Activated T-helper 1 cell treated with anti-CD3 and anti-CD28 coated beads, Interleukin-12 subunit alpha, Interleukin-12 subunit beta, Interleukin-2, Interleukin-4 antibody, amounts not matched to agents 30 ng/mL and 10 ng/mL and 1 ng/mL, durations not matched to agents 14 hours and 24 hours and 36 hours (primary cell): ENCODE measurements at regions not wholly inside any gene's neighbourhood (a gene's known extent, or its start where the extent isn't known, plus 50 kb on each side); places are given as distances from the start of the nearest gene placed in this dataset.
"Not testable (repeated sequence)": the region's sequence is repeated elsewhere in the genome, so short reads cannot be mapped to it uniquely, and the experiment has no call there.

Source experiments
- DNase-seq: peaks from one replicate; pipeline ENCODE4 v3.0.0; 2021; ENCODE audit warnings: low spot score
- H3K27ac Mint-ChIP-seq: one replicate; pipeline ENCODE4 v1.8.0; 2021; ENCODE audit warnings: mild to moderate bottlenecking, mixed read lengths
- H3K27me3 Mint-ChIP-seq: one replicate; pipeline ENCODE4 v1.8.0; 2022; ENCODE audit warnings: mild to moderate bottlenecking, moderate library complexity, mixed read lengths; ENCODE audit not compliant: insufficient read depth
- H3K36me3 Mint-ChIP-seq: one replicate; pipeline ENCODE4 v1.8.0; 2021; ENCODE audit warnings: low read depth, mixed read lengths
- H3K4me1 Mint-ChIP-seq: one replicate; pipeline ENCODE4 v1.8.0; 2021; ENCODE audit warnings: low read depth, mixed read lengths
- H3K4me3 Mint-ChIP-seq: one replicate; pipeline ENCODE4 v1.8.0; 2021; ENCODE audit warnings: mild to moderate bottlenecking, moderate library complexity, mixed read lengths
- H3K9me3 Mint-ChIP-seq: one replicate; pipeline ENCODE4 v1.8.0; 2021; ENCODE audit warnings: mixed read lengths
- intact Hi-C: fragments of 100-400 bp; cut with micrococcal nuclease; formaldehyde crosslinking; loops from one replicate; pipeline ENCODE4 v1.15.1; 2024

DNA sequence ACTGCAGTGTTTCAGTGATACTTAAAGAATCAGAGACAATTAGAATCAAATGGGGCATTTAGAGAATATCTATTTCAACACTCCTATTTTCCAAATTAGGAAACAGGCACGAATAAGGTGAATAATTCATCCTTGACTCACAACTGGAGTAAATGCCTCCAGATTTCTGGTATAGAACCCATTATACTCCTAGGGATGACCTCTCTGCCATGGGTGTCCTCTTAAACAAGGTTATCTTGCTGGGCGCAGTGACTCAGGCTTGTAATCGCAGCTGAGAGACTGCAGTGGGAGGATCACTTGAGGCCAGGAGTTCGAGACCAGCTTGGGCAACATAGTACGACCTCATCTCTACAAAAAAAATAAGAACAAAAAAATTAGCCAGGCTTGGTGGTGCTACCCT is 139.8 kb upstream of the ELAC2 start:
- no peak overlapping the region for H3K27ac Mint-ChIP-seq
- no peaks in the 10 kb centered on the region for H3K4me1 Mint-ChIP-seq
- intact Hi-C loops = no loop called here
- H3K9me3 Mint-ChIP-seq = no peaks in the 10 kb centered on the region
- no peaks in the 10 kb centered on the region for H3K36me3 Mint-ChIP-seq
- no peak overlapping the region for H3K4me3 Mint-ChIP-seq
- no peaks in the 10 kb centered on the region for H3K27me3 Mint-ChIP-seq
- no peak for DNase-seq

DNA sequence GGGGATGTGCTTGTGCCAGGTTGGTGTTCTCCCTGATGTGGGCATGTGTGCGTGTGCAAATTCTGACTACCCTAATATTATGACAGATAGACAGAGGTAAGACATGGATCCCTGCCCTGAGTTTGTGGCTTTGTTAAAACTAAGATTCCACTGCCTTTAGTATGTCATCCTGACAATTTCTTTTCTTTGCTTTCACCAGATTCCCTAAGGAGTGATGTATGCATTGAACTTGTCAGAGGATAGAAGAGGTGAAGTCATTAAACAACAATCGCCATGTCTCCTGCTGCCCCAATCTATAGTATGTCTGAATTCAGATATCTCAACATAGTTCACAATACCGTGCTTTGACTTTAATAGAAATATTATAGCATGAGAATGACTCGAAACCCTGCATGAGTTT is 137.1 kb upstream of the ELAC2 start:
- intact Hi-C loops = no loop called here
- H3K4me3 Mint-ChIP-seq = no peak overlapping the region
- no peaks in the 10 kb centered on the region for H3K36me3 Mint-ChIP-seq
- no peaks in the 10 kb centered on the region for H3K9me3 Mint-ChIP-seq
- no peaks in the 10 kb centered on the region for H3K27me3 Mint-ChIP-seq
- H3K27ac Mint-ChIP-seq = no peak overlapping the region
- DNase-seq = no peak
- H3K4me1 Mint-ChIP-seq = no peaks in the 10 kb centered on the region

DNA sequence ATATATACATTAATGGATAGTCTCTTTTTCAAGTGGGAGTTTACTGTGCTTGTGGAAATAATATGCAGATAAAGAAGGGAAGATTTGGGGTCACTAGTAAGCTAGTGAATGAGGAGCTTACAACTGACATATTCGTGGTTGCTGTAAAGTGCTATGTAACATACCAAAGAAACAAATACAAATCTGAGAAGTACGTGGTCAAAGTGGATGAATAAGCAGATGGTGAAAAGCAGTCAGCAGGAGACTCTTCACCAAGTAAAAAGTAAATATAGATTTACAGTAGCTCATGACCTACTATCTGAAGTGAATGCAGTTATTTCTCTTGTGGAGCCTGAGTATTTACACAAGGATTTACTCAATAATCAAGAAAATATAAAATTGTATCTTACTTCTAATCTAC is 136.6 kb upstream of the ELAC2 start:
- Mint-ChIP-seq H3K9me3 (no peaks in the 10 kb centered on the region), H3K4me3 (no peak overlapping the region), H3K27me3 (no peaks in the 10 kb centered on the region), H3K4me1 (no peaks in the 10 kb centered on the region), H3K27ac (no peak overlapping the region), H3K36me3 (no peaks in the 10 kb centered on the region)
- intact Hi-C loops = no loop called here
- no peak for DNase-seq

DNA sequence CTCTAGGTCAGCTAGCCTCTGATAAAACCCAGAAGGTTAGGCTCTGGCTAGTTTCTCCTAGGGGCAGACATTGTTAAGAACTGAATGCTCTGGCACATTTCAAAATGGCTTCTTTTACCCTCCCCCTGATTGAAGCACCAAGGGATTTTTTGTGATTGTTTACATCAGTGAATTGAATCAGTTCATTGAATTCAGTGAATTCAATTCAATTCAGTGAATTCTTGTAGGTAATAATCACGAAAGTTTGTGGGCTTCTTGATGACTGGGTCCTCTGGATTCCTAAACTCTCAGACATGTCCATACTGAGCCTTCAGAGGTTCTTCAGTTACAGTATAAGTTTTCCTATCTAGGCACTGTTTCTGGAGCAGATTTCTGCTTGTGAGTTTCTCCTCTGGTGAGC is 135.2 kb upstream of the ELAC2 start:
- no peak for DNase-seq
- Mint-ChIP-seq H3K4me3 (no peak overlapping the region), H3K36me3 (no peaks in the 10 kb centered on the region), H3K4me1 (no peaks in the 10 kb centered on the region), H3K27ac (no peak overlapping the region), H3K27me3 (no peaks in the 10 kb centered on the region), H3K9me3 (no peaks in the 10 kb centered on the region)
- intact Hi-C loops = no loop called here

DNA sequence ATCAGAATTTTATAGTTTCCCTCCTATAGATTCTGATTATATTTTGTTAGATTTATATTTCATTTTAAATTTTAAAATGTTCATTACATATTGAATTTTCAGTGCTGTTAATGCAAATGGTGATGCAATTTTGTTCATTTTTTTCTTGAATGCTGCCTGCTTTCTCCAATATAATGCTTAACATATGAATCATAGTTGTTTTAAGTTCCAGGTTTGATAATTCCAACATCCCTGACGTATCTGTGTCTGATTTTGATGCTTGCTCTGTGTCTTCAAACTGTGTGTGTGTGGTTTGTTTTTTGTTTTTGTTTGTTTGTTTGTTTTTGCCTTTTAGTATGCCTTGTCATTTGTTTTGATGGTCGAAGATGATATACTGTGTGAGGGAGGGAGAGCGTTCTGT is 134.7 kb upstream of the ELAC2 start:
- Mint-ChIP-seq H3K4me3 (no peak overlapping the region), H3K36me3 (no peaks in the 10 kb centered on the region)

DNA sequence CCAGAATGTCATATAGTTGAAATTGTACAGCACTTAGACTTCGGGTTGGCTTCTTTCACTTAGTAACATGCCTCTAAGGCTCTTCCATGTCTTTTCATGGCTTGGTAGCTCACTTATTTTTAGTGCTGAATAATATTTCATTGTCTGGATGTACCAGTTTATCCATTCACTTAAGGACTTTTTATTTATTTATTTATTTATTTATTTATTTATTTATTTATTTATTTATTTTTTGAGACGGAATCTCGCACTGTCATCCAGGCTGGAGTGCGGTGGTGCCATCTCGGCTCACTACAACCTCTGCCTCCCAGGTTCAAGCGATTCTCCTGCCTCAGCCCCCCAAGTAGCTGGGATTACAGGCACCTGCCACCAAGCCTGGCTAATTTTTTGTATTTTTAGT is 132.9 kb upstream of the ELAC2 start:
- H3K27ac Mint-ChIP-seq, H3K4me1 Mint-ChIP-seq, H3K36me3 Mint-ChIP-seq, H3K4me3 Mint-ChIP-seq, H3K9me3 Mint-ChIP-seq, intact Hi-C loops, DNase-seq, H3K27me3 Mint-ChIP-seq: not testable (repeated sequence)

More for the DNA sequence above, 134.7 kb upstream of the ELAC2 start:
- H3K9me3 Mint-ChIP-seq = no peaks in the 10 kb centered on the region
- no peak overlapping the region for H3K27ac Mint-ChIP-seq
- no peaks in the 10 kb centered on the region for H3K4me1 Mint-ChIP-seq
- intact Hi-C loops = no loop called here
- no peak for DNase-seq
- H3K27me3 Mint-ChIP-seq = no peaks in the 10 kb centered on the region

DNA sequence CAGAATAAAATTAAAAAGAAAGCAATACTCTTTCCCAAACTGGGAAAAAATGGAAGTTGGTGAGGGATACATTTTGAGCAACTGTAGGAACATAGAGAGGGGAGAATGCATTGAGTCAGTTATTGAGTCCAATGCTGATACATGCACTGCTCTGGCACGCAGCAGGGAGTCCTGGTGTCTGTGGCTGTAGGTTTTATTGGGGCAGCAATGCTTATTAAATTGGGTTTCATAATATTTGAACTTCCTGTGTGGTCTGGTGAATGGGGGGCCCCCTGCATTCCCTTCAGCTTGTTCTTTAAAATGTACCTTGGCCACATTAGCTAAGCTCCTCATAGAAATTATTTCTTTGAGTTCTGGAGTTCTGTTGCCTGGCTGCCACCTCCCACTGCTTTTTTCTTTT is 125.2 kb upstream of the ELAC2 start:
- Mint-ChIP-seq H3K4me3 (no peak overlapping the region), H3K27me3 (no peaks in the 10 kb centered on the region), H3K4me1 (no peaks in the 10 kb centered on the region), H3K36me3 (no peaks in the 10 kb centered on the region), H3K27ac (no peak overlapping the region), H3K9me3 (peaks cover 13% of the 10 kb centered on the region)
- intact Hi-C loops = no loop called here
- no peak for DNase-seq

DNA sequence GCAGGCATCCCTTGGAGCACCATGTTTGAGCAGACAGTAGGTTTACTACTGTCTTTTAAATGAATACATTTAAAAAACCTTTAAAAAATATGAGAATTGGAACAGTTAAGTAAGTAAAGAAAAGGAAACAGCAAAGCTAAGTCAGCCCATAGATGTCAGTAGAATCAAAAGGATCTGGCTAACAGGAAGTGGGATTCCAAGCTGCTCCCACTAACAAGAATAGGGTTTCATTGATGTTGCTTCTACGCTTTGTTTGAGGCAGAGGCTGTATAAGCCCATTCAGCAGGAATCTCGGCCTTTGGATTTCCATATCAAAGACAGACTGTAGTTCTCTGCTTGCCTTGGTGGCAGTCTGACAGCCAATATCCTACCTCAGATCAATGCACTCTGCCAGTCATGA is 122.9 kb upstream of the ELAC2 start:
- Mint-ChIP-seq H3K4me1 (no peaks in the 10 kb centered on the region), H3K27ac (no peak overlapping the region), H3K36me3 (no peaks in the 10 kb centered on the region), H3K27me3 (no peaks in the 10 kb centered on the region), H3K4me3 (no peak overlapping the region), H3K9me3 (peaks cover 20% of the 10 kb centered on the region)
- intact Hi-C loops = no loop called here
- no peak for DNase-seq

DNA sequence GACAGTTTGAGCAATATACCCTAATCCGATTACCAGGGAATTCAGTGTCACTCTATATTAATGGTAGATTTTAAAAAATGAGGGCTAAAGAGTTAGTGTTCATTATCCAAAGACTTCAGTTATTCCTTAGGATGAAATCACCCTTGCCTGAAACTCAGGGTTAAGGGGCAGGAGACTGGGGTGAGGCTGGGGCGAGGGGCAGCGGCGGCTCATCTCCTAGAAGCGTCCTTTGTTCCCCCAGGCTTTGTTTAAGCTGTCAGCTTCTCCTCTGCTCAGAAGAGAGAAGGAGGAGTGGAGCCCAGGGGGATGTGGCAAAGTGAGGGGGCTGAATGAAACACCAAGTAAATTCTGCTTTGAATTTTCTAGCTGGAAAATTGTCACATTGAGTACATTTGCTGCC is 117.7 kb upstream of the ELAC2 start:
- DNase-seq = no peak
- intact Hi-C loops = no loop called here

DNA sequence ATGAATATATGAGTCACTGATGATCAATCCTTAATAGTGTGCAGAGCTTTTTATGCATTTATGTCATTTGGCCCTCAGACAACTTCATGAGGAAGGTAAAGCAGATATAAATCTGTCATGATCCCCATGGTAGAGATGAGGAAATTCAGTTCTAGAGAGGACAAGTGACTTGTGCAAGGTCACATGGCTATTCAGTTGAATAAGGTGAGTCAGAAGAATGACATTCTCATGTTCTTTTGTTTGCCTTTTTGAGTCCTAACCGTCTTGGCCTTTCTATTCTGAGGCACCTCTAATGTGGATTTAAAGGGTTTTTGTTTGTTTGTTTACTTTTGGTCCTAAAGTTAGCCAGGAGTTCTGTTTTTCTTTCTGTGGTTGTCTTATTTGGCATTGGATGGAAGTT is 116.2 kb upstream of the ELAC2 start:
- Mint-ChIP-seq H3K9me3 (peaks cover 11% of the 10 kb centered on the region), H3K27me3 (no peaks in the 10 kb centered on the region), H3K27ac (no peak overlapping the region), H3K4me1 (no peaks in the 10 kb centered on the region), H3K36me3 (no peaks in the 10 kb centered on the region), H3K4me3 (no peak overlapping the region)
- intact Hi-C loops = no loop called here
- DNase-seq = no peak

More for the DNA sequence above, 117.7 kb upstream of the ELAC2 start:
- Mint-ChIP-seq H3K4me1 (no peaks in the 10 kb centered on the region), H3K9me3 (peaks cover 20% of the 10 kb centered on the region), H3K36me3 (no peaks in the 10 kb centered on the region), H3K27ac (no peak overlapping the region), H3K4me3 (no peak overlapping the region), H3K27me3 (no peaks in the 10 kb centered on the region)

DNA sequence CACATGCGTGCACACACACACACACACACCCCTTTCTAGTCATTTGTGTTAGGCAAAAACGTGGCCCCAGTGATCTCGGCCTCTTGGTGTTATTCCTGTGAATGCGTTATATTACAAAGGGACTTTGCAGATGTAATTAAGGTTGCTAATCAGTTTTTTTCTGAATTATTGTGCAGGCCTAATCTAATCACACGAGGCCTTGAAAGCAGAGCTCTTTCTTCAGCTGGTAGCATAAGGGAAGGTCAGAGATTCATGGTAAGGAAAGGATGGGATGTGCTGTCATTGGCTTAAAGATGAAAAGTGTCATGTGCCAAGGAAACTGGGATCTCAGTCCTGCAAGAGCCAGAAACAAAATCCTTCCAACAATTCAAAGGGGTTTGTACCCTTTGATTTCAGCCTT is 113.4 kb upstream of the ELAC2 start:
- intact Hi-C loops = no loop called here
- Mint-ChIP-seq H3K4me3 (no peak overlapping the region), H3K9me3 (no peaks in the 10 kb centered on the region), H3K4me1 (no peaks in the 10 kb centered on the region), H3K27ac (no peak overlapping the region), H3K36me3 (no peaks in the 10 kb centered on the region), H3K27me3 (no peaks in the 10 kb centered on the region)
- DNase-seq = no peak

DNA sequence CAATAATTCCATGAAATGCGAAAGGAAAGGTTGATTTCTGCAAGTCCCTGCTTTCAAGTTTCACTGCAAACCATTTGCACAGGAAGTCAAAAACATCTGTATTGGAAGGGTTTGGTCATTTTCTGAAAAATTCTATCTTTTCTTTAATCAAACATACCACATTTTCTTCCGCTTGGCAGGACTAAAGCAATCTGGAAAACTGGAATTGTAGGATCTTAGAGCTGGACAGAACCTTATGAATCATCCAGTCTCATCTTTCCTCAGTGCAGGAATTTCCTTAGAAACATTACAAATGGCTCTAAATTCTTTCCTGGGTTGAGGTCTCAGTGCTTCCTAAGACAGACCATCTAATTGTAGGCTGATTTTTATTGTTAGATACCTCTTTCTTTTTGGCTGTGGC is 111.5 kb upstream of the ELAC2 start:
- intact Hi-C loops = no loop called here
- no peaks in the 10 kb centered on the region for H3K9me3 Mint-ChIP-seq
- DNase-seq = no peak
- H3K4me1 Mint-ChIP-seq = no peaks in the 10 kb centered on the region
- H3K27ac Mint-ChIP-seq = no peak overlapping the region
- no peak overlapping the region for H3K4me3 Mint-ChIP-seq
- H3K36me3 Mint-ChIP-seq = no peaks in the 10 kb centered on the region
- no peaks in the 10 kb centered on the region for H3K27me3 Mint-ChIP-seq

DNA sequence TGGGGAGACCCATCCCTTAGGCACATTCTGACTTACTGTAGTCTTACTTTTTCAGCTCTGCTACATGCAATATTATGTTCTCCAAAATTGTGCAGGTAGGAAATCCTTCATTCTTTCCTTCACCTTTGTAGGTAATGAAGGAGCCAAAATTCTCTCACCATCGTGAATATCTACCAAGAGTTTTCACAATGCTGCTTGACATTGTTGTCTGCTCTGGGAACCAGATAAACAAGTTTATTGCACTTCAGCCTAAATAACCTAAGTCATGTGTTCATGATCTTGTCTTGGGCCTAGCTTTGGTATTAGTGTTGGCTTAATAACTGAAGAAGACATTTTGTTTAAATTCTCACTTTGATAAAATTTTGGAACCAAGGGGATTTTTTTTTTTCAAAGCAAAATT is 110.8 kb upstream of the ELAC2 start:
- no peaks in the 10 kb centered on the region for H3K9me3 Mint-ChIP-seq

DNA sequence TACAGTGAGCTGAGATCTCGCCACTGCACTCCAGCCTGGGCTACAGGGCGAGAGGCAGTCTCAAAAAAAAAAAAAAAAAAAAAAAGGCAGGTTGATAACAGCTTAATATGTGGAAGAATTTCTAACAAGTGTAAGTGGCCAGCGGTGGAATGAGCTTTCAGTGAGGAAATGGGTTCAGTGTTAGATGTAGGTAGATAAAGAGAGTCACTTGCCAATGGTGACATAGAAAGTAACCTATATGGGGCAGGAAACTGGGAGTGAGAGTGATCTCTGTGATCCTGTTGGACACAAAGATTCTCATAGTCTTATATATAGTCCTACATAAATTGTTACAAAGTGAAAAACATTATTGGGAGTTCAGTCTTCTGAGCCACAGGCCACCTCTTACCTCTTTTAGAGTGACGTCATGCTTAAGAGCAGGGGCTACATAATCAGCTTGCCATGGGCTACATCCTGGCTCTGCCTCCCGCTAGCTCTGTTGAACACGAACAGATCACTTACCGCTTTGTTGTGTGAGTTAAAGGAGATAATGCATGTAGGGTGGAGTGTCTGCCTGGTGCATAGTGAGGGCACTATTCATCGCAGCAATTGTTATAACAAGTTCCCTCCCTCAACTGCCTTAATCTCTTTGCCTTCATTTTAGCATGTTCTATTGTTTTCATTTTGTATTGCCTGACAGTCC is 110.2 kb upstream of the ELAC2 start:
- no peak overlapping the region for H3K4me3 Mint-ChIP-seq
- intact Hi-C loops = no loop called here
- no peak overlapping the region for H3K27ac Mint-ChIP-seq
- no peaks in the 10 kb centered on the region for H3K9me3 Mint-ChIP-seq
- no peaks in the 10 kb centered on the region for H3K27me3 Mint-ChIP-seq
- no peak for DNase-seq
- no peaks in the 10 kb centered on the region for H3K36me3 Mint-ChIP-seq
- no peaks in the 10 kb centered on the region for H3K4me1 Mint-ChIP-seq

More for the DNA sequence above, 110.8 kb upstream of the ELAC2 start:
- Mint-ChIP-seq H3K36me3 (no peaks in the 10 kb centered on the region), H3K4me1 (no peaks in the 10 kb centered on the region), H3K27ac (no peak overlapping the region), H3K4me3 (no peak overlapping the region), H3K27me3 (no peaks in the 10 kb centered on the region)
- no peak for DNase-seq
- intact Hi-C loops = no loop called here
